Progenitor cell of endocrine pancreas (in vitro differentiated cells): ENCODE measurements at regions not wholly inside any gene's neighbourhood (a gene's known extent, or its start where the extent isn't known, plus 50 kb on each side); places are given as distances from the start of the nearest gene placed in this dataset.

ENCODE experiments used
- DNase-seq: peaks from one replicate; pipeline ENCODE4 v3.0.0; 2021; ENCODE audit warnings: low spot score; ENCODE audit not compliant: unreplicated experiment
- H3K27ac Mint-ChIP-seq: 2 replicates; pipeline ENCODE4 v1.8.0; 2021; ENCODE audit warnings: mild to moderate bottlenecking, moderate library complexity, mixed read lengths
- H3K27me3 Mint-ChIP-seq: 2 replicates; pipeline ENCODE4 v1.8.0; 2021; ENCODE audit warnings: mixed read lengths
- H3K36me3 Mint-ChIP-seq: 2 replicates; pipeline ENCODE4 v1.8.0; 2022; ENCODE audit warnings: mixed read lengths; ENCODE audit not compliant: insufficient read depth
- H3K4me1 Mint-ChIP-seq: 2 replicates; pipeline ENCODE4 v1.8.0; 2021; ENCODE audit warnings: low read depth, mixed read lengths
- H3K4me3 Mint-ChIP-seq: 2 replicates; pipeline ENCODE4 v1.8.0; 2021; ENCODE audit warnings: low read depth, mild to moderate bottlenecking, moderate library complexity, mixed read lengths
- H3K9me3 Mint-ChIP-seq: 2 replicates; pipeline ENCODE4 v1.8.0; 2021; ENCODE audit warnings: low read depth, mixed read lengths
- TF ChIP-seq, protein P1 (sequence below): fragments of 200-600 bp; sonication (generic); IDR thresholded peaks from one replicate; pipeline ENCODE4 v1.5.0; 2021; ENCODE audit warnings: antibody characterized with exemption, mild to moderate bottlenecking; ENCODE audit not compliant: unreplicated experiment

DNA sequence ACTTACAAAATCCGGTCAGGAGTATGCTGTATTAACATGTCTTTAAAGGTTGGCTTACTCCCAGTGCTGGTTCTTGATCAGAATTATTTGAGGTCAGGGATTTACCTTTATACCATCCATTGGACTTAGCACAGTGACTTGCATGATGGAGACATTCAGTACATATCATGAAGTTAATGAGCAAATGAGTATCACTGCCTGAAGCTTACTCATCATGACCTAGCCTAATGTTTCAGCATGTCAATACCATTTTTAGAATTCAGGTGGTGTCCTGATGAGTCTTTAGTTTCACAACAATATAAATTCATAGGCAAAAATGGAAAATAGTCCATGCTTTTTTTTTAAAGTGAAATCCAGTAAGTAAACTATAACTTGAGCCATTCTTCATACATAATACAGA is 226.0 kb upstream of the C9orf72 start:
- H3K27ac Mint-ChIP-seq, result no peak overlapping the region

DNA sequence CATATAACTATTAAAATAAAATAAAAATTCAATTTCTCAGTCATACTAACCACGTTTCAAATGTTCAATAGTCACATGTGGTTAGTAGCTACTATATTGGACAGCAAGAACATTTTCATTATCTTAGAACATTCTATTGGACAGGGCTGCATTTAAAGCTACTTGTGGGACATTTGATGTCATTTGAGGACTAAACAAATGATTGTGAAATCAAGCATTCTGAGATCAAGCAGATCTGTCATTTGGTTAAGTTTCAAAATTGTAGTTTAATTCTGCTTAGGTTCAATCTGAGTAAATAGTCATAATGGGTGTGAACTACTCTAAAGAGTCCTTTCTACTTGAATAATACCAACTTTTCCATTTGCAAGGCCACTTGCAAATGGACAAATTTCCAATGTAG is 226.9 kb upstream of the C9orf72 start:
- TF ChIP-seq, protein P1, sequence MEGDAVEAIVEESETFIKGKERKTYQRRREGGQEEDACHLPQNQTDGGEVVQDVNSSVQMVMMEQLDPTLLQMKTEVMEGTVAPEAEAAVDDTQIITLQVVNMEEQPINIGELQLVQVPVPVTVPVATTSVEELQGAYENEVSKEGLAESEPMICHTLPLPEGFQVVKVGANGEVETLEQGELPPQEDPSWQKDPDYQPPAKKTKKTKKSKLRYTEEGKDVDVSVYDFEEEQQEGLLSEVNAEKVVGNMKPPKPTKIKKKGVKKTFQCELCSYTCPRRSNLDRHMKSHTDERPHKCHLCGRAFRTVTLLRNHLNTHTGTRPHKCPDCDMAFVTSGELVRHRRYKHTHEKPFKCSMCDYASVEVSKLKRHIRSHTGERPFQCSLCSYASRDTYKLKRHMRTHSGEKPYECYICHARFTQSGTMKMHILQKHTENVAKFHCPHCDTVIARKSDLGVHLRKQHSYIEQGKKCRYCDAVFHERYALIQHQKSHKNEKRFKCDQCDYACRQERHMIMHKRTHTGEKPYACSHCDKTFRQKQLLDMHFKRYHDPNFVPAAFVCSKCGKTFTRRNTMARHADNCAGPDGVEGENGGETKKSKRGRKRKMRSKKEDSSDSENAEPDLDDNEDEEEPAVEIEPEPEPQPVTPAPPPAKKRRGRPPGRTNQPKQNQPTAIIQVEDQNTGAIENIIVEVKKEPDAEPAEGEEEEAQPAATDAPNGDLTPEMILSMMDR, result no peak
- Mint-ChIP-seq H3K9me3 (no peaks in the 10 kb centered on the region), H3K27me3 (no peaks in the 10 kb centered on the region)

More for the DNA sequence above, 226.0 kb upstream of the C9orf72 start:
- Mint-ChIP-seq H3K4me3 (no peak overlapping the region), H3K4me1 (no peaks in the 10 kb centered on the region), H3K9me3 (peaks cover 3% of the 10 kb centered on the region), H3K36me3 (no peaks in the 10 kb centered on the region), H3K27me3 (no peaks in the 10 kb centered on the region)
- TF ChIP-seq, protein P1, result no peak
- DNase-seq, result no peak

DNA sequence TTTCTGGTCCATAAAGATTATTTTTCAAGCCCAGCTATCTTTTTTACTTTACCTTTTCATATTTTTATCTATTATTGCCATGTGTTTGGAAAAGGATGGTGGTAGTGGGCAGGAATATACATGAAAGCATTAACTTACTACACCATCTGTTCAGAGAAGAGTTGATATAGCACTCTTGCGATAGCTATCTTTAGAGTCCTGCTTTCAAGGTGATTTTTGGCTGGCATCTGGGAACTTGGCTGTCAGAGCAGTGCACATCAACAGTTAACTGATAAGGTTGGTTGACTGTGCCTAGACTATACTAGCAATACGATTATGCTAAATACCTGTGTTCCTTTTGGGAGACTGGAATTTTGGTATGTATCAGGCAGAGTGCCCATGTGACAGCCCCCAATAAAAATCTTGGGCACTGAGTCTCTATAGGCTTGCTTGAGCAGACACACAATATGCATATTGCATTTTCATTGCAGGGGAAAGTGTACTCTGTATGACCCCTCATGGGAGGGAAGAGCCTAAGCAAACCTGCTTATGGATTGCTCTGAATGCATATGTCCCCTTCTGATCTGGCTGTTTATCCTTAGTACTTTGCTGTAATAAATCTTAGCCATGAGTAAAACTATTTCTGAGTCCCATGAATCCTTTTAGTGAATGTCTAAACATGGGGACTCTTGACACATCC is 227.6 kb upstream of the C9orf72 start:
- no peak overlapping the region for H3K4me3 Mint-ChIP-seq
- H3K36me3 Mint-ChIP-seq, result no peaks in the 10 kb centered on the region
- H3K9me3 Mint-ChIP-seq, result no peaks in the 10 kb centered on the region
- H3K27me3 Mint-ChIP-seq, result no peaks in the 10 kb centered on the region
- DNase-seq, result no peak
- TF ChIP-seq, protein P1, result no peak
- H3K27ac Mint-ChIP-seq, result no peak overlapping the region
- H3K4me1 Mint-ChIP-seq, result no peaks in the 10 kb centered on the region

More for the DNA sequence above, 226.9 kb upstream of the C9orf72 start:
- DNase-seq, result no peak
- Mint-ChIP-seq H3K36me3 (no peaks in the 10 kb centered on the region), H3K27ac (no peak overlapping the region), H3K4me1 (no peaks in the 10 kb centered on the region), H3K4me3 (no peak overlapping the region)

DNA sequence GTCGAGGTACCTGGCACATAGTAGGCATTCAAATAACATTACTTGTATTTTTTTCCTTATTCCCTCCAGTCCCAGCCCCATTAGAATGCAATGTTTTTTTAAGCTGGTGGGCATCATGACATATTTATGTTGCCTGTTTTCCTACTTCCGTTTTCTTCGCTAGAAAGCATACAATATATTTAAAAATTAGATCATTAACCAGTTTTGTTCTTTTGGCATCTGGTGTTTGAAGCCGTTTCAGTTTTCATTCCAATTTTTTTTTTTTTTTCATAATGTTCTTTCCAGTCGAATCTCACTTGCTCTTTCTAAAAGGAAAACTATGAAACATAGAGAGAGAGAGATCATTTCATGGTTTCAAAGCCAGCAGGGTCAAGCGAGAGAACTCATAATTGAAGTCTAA is 228.3 kb upstream of the C9orf72 start:
- Mint-ChIP-seq H3K27me3 (no peaks in the 10 kb centered on the region), H3K4me1 (no peaks in the 10 kb centered on the region), H3K9me3 (no peaks in the 10 kb centered on the region), H3K27ac (no peak overlapping the region), H3K4me3 (no peak overlapping the region), H3K36me3 (no peaks in the 10 kb centered on the region)
- no peak for DNase-seq
- TF ChIP-seq, protein P1, result no peak

DNA sequence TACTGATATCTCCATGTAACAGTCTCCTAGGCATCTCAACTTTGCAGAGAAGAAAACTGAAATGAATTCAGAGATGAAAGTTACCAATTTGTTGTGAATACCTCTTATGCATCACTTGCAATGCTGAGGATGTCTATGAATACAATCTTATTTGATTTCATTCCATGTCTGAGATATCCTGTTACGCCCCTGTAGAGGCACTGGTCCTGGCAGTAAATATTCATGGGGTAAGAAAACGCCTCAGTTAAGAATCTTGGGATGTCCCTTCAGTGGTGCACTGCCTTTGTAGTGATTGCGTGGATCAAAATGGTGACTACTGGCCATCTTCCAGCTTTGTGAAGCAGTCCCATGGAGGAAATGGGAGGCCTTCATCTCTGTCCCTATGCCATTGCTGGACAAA is 229.1 kb upstream of the C9orf72 start:
- H3K4me1 Mint-ChIP-seq, result no peaks in the 10 kb centered on the region
- H3K27me3 Mint-ChIP-seq, result no peaks in the 10 kb centered on the region
- TF ChIP-seq, protein P1, result no peak
- no peaks in the 10 kb centered on the region for H3K36me3 Mint-ChIP-seq
- no peak overlapping the region for H3K27ac Mint-ChIP-seq
- no peak for DNase-seq
- H3K4me3 Mint-ChIP-seq, result no peak overlapping the region
- no peaks in the 10 kb centered on the region for H3K9me3 Mint-ChIP-seq
